ENCODE measurements at regions not wholly inside any gene's neighbourhood (a gene's known extent, or its start where the extent isn't known, plus 50 kb on each side); places are given as distances from the start of the nearest gene placed in this dataset.
"Not testable (repeated sequence)": the region's sequence is repeated elsewhere in the genome, so short reads cannot be mapped to it uniquely, and the experiment has no call there.

DNA sequence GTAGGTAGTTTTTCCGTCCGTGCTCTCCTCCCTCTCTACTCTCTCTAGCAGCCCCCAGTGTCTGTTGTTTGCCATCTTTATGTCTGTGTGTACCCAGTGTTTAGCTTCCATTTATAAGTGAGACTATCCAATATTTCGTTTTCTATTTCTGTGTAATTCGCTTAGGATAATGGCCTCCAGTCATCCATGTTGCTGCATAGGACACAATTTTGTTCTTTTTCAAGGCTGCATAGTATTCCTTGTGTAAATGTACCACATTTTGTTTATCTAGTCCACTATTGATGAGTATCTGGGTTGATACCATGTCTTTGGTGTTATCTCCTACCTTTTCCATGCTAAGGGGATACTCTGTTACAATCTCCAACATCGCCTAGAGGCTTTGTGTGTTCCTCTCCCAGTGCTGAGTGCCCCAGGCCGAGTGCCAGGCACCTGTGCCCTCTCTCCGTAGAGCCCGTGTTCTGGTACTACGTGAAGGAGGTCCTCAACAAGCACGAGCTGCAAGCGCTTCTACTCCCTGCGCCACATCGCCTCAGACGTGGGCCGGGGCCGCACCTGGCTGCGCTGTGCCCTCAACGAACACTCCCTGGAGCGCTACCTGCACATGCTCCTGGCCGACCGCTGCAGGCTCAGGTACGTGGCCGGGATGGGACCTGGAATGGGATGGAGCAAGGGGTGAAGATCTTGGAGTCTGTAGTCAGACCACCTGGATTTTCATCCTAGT is 51.0 kb downstream of the NPIPB11 start:
- not testable (repeated sequence) for FAIRE-seq

DNA sequence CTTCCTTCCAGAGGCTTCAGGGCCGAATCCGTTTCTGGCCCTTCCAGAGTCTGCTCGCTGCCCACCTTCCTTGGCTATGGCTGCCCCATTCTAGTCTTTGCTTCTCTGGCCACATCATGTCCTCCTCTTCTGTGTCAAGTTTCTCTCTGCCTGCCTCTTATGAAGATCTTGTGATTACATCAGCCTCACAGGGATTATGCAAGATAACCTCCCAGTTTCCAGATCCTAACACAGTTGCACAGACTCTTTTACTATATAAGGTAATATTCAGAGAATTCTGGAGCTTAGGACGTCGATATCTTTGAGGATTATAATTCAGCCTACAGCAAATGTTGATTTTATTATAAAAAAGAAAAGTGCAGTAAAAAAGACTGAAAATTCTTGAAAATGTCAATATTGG is 52.1 kb downstream of the NPIPB11 start:
- not testable (repeated sequence) for FAIRE-seq

DNA sequence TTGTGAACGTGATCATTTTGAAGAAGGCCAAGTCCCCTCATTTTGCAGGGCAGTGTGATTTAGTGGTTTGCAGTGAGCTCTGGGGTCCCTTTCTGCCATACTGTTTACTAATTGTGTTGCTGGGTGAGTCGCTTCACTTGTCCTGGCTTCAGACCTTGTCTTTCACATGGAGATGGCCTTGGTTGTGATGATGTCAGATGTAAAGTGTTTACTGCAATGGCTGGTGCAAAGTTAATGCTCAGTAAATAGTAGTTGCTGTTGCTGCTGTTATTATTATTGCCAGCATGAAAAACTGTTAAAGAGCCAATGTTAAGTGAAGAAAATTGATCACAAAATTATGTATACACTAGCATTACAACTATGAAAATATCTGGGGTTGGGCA is 53.9 kb downstream of the NPIPB11 start:
- FAIRE-seq, result not testable (repeated sequence)

DNA sequence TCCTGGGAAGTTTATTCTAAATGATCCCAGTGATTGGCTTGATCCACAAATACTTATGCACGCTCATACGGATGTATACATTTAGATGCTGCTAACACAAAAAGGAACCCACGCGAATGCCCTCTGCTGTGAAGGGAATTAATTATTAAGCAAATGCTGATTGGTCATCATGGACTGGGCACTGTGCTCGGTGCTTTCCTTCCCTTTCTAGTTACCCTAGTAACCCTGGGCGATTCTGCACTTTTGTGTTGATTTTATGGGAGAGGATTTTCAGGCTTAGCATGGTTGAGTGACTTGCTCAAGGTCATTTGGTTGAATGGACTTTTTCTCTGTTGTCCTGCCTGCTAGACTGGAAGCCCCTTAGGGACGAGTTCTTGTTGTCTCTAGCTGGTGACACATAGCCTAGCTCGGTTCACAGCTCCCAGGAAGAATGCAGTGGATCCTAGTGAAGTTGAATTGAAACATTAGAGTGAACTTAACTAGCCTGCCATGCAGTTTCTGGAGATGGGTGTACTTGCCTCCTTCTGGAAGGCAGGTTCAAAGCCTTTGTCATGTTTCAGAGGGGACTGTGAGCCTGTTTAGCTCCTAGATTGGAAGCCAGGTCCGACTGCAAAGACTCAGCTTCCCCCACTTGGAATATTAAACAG is 54.4 kb downstream of the NPIPB11 start:
- FAIRE-seq, result not testable (repeated sequence)

DNA sequence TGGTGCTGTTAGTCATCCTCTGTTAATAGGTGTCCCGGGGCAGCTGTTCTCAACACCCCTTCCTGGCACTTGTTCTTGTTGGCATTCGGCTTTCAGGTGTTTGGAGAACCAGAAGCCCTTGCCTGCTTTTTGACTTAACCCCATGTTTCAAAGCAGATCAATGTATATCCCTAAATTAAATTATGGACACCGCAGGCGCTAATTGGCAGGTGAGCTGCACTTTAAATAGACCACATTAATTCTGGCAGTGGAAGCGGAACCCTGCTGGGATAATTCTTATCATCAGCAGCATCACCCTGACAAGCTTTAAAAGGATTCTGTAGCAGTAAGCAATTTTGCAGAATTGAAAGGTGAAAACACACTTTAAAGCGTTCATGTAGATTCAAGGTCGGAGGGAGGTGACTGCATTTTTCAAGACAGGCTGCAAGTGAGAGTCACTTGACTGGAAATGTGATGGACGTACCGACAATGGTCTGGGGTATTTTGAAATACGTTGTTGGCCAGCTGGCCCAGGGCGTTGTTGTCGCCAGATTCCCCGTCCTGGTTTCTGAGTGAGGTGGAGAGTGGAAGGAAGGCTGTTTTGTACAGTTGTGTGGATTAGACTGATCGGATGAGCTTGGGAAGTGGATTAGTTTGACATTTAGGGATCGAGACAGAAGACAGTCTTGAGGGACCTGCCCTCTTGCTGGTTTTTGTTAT is 55.1 kb downstream of the NPIPB11 start:
- FAIRE-seq, result not testable (repeated sequence)

DNA sequence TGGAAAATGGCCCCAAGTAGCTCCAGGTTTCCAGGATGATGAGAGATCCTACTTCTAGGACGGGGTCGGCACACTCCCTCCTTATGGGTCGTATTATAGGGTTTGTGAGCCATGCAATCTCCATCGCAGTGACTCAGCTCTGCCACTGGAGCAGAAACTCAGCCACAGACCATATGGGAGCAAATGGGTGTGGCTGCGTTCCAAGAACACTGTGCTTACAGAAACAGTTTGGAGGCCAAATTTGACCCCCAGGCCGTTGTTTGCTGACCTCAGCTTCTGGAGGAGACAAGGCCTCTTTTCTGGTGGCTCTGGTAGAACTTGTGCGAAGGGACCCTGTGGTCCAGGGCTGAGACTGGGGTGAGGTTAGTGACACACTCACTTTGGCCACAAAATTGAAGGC is 56.5 kb downstream of the NPIPB11 start:
- not testable (repeated sequence) for FAIRE-seq

DNA sequence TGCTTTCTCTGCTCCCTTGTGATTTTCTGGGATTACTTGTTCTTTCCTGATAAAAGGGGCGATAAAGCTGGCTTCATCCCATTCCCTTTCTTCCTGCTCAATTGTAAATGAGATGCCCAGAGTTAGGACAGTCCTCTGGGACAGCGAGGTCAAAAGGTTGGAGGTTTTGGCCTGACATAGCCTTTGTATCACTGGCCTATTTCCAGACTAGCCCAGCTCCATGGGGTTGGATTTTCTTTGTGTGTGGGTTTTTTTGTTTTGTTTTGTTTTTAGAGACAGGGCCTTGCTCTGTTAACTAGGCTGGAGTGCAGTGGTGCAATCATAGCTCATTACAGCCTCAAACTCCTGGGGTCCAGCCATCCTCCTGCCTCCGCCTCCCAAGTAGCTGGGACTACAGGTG is 57.8 kb downstream of the NPIPB11 start:
- FAIRE-seq, result not testable (repeated sequence)

DNA sequence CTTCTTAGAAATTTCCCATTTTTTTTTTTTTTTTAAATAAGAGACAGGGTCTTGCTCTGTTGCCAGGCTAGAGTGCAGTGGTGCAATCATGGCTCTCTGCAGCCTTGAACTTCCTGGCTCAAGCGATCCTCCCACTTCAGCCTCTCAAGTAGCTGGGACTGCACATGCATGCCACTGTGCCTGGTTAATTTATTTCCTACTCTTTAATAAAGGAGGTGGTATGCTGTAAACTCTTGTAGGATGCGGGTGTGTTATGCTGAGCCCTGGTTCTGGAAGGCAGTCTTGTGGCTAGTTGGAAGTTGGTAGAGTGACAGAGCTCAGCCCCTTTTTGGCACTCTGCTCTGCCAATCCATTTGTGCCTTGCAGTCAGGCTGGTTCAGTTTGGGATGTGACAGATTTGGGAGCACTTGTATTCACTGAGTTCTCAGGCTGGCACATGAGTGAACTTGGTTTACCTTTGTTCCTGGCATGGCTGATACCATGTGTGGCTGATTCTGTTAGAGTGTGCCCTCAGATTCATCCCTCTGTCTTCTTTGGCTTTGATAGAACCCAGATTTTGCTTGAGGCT is 58.3 kb downstream of the NPIPB11 start:
- FAIRE-seq, result not testable (repeated sequence)

DNA sequence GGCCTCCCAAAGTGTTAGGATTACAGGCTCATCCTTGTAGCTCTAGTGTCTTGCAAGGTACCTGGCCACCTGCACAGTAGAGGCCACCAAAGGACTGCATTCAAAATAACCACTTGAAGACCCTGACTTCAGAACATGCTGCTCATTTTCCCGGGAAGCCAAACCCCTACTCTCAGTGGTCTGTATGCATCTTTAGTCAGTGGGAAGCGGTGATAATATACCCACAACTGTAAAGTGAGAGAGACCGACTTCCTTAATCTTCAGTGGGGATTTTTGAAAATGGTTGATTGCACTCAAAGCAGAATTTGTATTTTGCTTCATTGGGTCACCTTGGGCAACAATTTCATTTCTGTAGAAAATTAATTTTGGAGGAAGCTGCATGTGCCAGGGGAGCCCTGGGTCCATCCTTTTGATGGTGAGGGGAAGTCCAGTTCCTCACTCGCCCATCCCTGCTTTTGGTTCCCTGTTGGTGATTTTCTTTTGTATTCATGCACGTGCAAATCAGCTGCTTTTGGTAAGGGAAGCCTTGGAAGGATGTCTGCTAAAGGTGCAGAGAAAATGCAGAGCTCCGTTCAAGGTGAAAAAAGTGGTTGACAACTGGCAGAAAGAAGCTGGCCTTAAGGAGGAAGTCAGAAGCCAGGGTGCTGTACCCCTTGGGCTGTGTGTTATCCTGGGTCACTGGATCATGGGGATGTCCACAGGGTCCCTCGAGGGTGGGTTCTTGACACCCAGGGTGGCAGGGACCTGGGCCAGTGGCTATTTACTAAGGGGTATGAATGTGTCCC is 59.5 kb downstream of the NPIPB11 start:
- not testable (repeated sequence) for FAIRE-seq

DNA sequence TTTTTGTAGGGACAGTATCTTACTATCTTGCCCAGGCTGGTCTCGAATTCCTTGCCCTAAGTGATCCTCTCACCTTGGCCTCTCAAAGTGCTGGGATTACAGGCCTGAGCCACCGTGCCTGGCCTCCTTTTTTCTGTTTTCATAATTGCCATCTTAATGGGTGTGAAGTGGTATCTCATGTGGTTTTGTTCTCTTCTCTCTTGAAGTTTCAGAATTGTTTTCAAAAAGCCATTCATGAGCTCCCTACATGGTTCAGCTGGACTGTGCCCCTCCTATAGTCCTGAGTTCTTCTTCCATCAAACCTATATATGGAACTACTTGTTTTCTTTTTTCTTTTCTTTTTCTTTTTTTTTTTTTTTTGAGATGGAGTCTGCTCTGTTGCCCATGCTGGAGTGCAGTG is 60.3 kb downstream of the NPIPB11 start:
- FAIRE-seq, result not testable (repeated sequence)

DNA sequence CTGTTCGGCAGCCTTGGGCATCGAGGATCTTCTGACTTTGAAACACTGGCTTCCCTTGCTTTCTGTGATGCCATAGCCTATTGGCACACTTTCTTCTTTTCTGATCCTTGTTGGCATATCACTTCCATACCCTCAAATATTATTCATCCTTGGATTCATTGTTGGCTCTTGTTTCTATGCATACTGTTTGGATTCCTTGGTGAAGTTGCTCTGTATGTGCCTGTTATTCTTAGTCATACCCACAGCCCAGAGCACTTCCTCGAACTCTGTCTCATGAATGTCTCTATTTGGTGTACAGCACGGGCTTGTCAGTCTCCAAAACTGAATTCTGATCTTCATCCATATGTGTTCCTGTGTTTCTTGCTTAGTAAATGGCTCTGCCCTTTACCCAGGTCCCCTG is 63.6 kb downstream of the NPIPB11 start:
- FAIRE-seq, result not testable (repeated sequence)

DNA sequence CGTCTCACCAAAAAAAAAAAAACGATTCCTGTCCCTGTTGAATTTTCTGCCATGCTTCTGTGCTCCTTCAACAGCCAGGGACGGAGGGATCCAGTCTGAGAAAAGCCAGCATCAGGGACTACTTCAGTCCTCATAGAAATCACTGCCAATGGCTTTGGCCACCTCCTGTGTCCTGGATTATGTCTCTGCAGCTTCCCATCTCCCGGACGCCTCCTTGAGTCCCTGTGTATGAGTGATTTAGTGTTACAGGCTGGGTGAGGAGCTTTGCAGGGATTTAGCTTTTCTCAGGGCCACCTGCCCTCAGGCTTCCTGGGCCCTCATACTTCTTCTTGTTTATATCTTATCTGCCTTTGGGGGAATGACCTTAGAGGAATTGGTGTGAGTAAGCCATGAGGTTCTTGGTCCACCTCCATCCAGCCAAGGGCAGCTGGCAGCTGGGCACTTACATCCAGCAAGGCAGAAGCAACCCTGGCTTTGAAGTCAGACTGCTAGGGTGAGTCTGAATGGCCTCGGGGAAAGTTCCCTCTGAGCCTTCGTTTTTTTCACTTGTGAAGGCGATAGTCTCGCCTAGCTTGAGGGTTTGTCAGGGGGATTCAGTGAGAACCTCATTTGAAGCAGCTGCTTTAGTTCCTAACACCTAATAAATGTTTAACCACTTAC is 65.6 kb downstream of the NPIPB11 start:
- FAIRE-seq, result not testable (repeated sequence)

DNA sequence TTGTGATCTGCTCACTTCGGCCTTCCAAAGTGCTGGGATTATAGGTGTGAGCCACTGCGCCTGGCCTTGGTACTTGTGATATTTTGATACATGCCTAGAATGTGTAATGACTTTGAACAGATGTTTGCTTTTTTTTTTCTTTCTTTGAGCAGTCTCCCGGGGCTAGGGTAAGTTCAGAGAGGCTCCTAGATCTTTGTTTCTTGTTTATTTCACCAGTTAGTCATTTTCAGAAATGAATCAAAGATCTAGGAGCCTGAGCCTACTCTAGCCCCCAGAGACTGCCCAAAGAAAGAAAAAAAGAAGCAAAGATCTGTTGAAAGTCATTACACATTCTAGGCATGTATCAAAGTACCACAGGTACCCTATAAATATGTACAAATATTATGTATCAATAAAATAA is 66.3 kb downstream of the NPIPB11 start:
- FAIRE-seq, result not testable (repeated sequence)

DNA sequence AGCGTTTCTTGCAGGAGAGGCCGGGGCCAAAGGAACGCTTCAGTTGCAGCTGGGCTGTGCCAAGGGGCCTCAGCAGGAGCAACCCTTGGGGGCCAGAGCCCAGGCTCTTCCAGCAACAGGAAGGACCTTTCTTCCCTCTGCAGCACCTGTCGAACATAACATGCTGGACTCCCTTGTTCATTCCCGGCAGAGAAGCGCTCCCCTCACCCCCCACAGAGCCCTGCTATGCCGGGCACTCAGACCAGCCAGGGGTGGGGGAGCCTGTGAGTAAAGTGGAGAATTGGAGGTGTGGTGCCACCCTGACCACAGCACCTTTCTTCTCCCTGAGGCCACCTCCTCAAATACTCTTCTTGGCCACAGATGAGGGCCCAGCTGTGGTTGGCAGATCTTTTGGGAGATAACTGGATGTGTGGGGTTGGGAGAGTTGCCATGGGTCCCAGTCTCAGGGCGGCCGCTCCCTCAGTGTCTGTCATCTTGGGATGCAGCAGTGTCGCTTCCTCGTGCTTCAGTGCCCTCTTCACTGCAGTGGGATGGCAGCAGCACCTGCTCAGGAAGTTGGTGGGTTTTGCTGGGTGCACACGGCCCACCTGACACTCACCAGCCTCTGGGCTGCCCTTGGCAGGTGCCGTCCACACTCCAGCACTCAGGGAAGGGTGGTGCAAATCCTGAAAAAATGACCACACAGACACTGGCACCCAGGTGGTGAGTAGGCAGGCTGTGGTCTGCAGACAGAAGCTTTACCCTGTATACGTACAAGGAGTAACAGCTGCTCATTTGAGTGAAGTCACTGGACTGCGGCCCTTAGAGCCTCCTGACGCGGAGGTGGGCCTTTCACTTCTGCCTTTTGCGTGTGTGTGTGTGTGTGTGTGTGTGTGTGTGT is 67.5 kb downstream of the NPIPB11 start:
- FAIRE-seq, result not testable (repeated sequence)

DNA sequence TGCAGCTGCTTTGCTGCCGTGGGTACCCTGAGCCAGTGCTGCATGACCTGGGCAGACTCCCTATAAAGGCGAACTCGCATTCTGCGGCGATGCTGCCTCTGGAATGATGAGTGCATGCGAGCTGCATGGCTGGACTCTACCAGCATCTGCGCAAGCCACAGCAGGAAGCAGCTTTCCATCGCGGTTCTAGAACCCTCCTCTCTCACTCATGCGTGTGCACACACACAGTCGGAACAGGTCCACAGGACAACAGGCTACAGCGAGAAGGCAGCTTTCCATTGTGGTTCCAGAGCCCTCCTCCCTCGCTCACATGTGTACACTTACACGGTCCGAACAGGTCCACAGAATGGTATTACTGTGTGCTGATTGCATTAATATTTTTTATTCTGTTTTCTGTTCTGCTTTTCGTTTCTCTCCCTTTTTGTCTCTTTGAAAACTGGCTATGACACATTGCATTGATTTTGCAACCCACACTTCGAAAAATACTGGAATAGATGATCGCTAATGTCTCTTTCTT is 69.1 kb downstream of the NPIPB11 start:
- not testable (repeated sequence) for FAIRE-seq

DNA sequence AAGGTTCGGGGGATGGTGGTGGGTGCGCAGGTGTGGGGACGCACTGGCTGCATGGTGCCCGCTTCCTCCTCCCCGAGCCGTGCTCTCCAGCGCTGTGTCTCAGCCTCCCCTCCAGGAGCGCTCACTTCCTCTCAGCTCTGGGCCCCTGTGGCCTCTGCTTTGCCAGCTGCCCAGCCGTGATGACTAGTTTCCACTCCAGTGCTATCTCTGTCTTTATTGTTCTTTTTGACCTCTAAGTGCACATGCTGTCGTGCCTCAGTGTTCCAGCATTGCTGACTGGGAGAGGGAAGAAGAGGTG is 71.0 kb downstream of the NPIPB11 start:
- FAIRE-seq, result not testable (repeated sequence)

DNA sequence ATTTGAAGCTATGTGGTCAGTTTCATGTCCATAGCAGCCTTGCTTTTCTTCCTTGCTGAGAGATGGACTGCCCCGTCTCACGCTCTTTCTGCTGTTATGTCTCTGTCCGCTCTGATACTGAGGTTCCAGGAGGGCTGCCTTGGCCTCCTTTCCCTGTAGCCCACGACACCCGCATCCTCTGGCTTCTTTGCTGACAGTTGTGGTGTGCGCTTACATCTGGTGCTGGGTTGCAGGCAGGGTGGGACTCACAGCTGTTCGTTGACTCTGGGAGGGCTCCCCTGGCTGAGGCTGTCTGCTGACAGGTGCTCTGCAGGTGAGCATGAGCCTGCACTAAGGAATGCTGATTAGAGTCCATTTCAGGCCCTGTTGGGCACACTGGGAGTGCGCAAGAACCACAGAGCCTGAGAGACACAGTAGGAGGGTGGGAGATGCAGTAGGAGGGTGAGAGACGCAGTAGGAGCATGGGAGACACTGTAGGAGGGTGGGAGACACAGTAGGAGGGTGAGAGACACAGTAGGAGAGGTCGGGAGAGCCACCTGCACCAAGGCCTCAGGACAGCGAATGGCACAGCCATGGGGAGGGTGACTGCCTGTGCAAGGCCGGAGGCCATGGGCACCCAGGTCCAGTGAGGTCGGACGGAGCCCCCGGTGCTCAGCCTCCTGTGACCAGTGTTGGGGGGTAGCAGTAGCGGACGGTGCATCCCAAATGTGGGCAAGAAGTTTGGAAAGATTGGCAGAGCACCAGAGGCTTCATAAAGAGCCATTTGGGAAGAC is 71.5 kb downstream of the NPIPB11 start:
- not testable (repeated sequence) for FAIRE-seq

DNA sequence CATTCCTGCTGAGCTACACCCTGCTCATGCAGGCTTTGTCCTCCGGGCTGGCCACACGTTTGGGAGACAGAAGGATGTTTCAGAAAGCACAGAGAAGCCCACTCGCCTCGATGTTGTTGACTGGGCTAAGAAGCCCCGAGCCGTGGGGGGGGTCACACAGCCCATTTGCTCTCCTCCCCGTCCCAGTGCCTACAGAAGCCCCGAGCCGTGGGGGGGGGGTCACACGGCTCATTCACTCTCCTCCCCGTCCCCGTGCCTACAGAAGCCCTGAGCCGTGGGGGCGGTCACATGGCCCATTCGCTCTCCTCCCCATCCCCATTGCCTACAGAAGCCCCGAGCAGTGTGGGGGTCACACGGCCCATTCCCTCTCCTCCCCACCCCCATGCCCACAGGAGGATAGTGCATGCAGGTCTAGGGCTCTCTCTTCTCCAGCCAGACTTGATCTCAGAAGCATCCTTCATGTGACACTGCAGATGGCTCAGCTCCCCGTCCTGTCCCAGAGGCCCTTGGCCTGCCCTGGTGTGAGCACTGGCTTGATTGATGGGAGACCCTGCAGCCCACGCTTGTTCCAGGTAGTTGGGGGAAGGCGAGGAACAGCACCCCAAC is 72.9 kb downstream of the NPIPB11 start:
- FAIRE-seq, result not testable (repeated sequence)

DNA sequence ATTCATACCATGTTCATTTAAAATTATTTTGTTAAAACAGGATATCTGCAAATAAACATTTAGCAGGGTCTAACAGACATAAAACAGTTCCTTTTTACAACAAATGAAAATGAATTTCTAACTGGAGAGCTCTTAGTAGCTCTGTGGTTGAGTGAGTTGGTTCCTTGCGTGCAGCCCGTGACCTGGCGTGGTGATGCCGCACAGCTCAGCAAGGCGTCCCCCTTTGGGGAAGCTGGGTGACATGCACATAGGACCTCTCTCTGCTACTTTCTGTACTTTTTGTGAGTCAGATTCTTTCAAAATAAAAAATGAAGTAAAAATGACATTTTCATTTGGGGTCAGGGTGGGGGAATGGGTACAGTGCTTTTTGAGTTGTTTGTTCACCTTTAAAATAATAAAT is 75.9 kb downstream of the NPIPB11 start:
- FAIRE-seq, result not testable (repeated sequence)

DNA sequence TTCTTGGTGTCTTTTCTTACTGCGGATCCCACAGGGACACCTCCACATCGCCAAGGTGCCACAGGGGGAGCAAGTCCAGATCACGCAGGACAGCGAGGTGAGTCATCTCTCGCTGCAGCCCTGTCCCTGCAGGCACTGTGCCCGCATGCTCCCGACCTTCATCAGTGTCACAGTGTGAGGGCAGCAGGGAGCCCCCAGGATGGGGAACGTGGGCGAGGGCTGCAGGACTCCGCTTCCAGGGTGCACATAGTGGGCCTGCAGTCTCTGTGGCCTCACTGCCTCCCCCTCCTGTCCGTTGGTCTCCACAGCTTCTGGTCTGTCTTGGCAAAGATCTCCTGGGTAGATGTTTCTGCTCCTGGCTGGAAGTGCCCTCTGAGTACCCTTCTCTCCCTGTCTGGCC is 78.0 kb downstream of the NPIPB11 start:
- FAIRE-seq, result not testable (repeated sequence)

Data from islet of Langerhans (tissue), 1 donor.